OCI-LY7 (cell line): ENCODE measurements at regions not wholly inside any gene's neighbourhood (a gene's known extent, or its start where the extent isn't known, plus 50 kb on each side); places are given as distances from the start of the nearest gene placed in this dataset.

Source experiments
- EZH2phosphoT487 ChIP-seq: fragments of 200-600 bp; sonication (generic); IDR thresholded peaks from 2 replicates; pipeline ENCODE4 v1.6.1; 2018; ENCODE audit warnings: low read depth, borderline replicate concordance, mild to moderate bottlenecking, mixed run types, antibody characterized with exemption, low read length, moderate library complexity, mixed read lengths
- TF ChIP-seq, protein P1 (sequence below): fragments of 200-600 bp; sonication (generic); conservative IDR thresholded peaks from 2 replicates; pipeline ENCODE4 v1.5.1; 2014; ENCODE audit warnings: mild to moderate bottlenecking, antibody characterized with exemption, low read length, moderate library complexity, mixed read lengths

GRCh38 chr18:29418136-29418535 is 1241.2 kb upstream of the CDH2 start:
- TF ChIP-seq, protein P1, sequence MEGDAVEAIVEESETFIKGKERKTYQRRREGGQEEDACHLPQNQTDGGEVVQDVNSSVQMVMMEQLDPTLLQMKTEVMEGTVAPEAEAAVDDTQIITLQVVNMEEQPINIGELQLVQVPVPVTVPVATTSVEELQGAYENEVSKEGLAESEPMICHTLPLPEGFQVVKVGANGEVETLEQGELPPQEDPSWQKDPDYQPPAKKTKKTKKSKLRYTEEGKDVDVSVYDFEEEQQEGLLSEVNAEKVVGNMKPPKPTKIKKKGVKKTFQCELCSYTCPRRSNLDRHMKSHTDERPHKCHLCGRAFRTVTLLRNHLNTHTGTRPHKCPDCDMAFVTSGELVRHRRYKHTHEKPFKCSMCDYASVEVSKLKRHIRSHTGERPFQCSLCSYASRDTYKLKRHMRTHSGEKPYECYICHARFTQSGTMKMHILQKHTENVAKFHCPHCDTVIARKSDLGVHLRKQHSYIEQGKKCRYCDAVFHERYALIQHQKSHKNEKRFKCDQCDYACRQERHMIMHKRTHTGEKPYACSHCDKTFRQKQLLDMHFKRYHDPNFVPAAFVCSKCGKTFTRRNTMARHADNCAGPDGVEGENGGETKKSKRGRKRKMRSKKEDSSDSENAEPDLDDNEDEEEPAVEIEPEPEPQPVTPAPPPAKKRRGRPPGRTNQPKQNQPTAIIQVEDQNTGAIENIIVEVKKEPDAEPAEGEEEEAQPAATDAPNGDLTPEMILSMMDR: no peak
- TF ChIP-seq EZH2phosphoT487: no peak
